HepG2 (cell line): ENCODE measurements at regions not wholly inside any gene's neighbourhood (a gene's known extent, or its start where the extent isn't known, plus 50 kb on each side); places are given as distances from the start of the nearest gene placed in this dataset.

Source experiments
- ATAC-seq: fragments of 200-7000 bp; cut with Tn5 transposase; 3 replicates; pipeline ENCODE4 v1.9.1; 2020; ENCODE audit warnings: mild to moderate bottlenecking, moderate library complexity
- BruUV-seq: library from RNA; stranded (reverse); fragments of 400-500 nt; replicated peaks from 2 replicates; lab custom pipeline; 2021; lab: Mats Ljungman, UMichigan
- CTCF ChIA-PET: fragments of 300-600 bp; formaldehyde crosslinking; extraction: SDS; loops from one replicate; lab custom pipeline; 2021; ENCODE audit warnings: low total read pairs, inconsistent platforms, low intra/inter-chr PET ratio; lab: Yijun Ruan, JAX
- POLR2A ChIA-PET: fragments of 350-600 bp; sonication (Branson Sonifier 250); formaldehyde crosslinking; loops from one replicate; lab custom pipeline; 2020; ENCODE audit warnings: antibody characterized with exemption, inconsistent platforms; lab: Yijun Ruan, JAX
- DNase-seq: peaks from one replicate; pipeline ENCODE4 v3.0.0-alpha.2; 2015; ENCODE audit warnings: low spot score
- FAIRE-seq: peaks from 3 replicates; lab custom pipeline; 2011; peaks lifted over from hg19 to GRCh38; lab: Jason Lieb, UNC
- H2AFZ ChIP-seq: one replicate; pipeline ENCODE4 v1.6.1; 2011; ENCODE audit warnings: low read length, inconsistent platforms
- H3K27ac ChIP-seq: fragments of 300-600 bp; 3 replicates; pipeline ENCODE4 v1.8.0; 2011; ENCODE audit warnings: mixed run types, mild to moderate bottlenecking, mixed read lengths, low read length, inconsistent platforms; ENCODE audit not compliant: insufficient read depth; ENCODE audit errors: extremely low read length
- H3K27me3 ChIP-seq, 2 experiments: fragments of 200-600 bp in 1 of 2; 2 replicates in 1 of 2; 3 replicates in 1 of 2; pipeline versions ENCODE4 v1.6.0 to v1.8.0; 2011; ENCODE audit warnings: low read length in 2 of 2, mild to moderate bottlenecking in 2 of 2, moderate library complexity in 2 of 2, inconsistent platforms in 1 of 2; ENCODE audit not compliant: insufficient read depth in 2 of 2, control insufficient read depth in 1 of 2
- H3K36me3 ChIP-seq, 2 experiments: fragments of 200-600 bp in 1 of 2; replicated peaks in 1 of 2; 2 replicates in 1 of 2; 3 replicates in 1 of 2; pipeline versions ENCODE4 v1.5.1 to v1.8.0; 2011; ENCODE audit warnings: low read length in 2 of 2, inconsistent platforms in 1 of 2; ENCODE audit not compliant: insufficient read depth in 2 of 2, control insufficient read depth in 1 of 2
- H3K4me1 ChIP-seq: 2 replicates; pipeline ENCODE4 v1.5.1; 2012; ENCODE audit warnings: low read length, inconsistent platforms; ENCODE audit not compliant: insufficient read depth
- H3K4me2 ChIP-seq: 2 replicates; pipeline ENCODE4 v1.6.0; 2011; ENCODE audit warnings: low read depth, low read length, inconsistent platforms
- H3K4me3 ChIP-seq, 3 experiments: fragments of 200-600 bp in 1 of 3; sonication (generic), shearing (Covaris generic) in 1 of 3; replicated peaks in 1 of 3; 2 replicates each; pipeline ENCODE4 v1.5.1; 2011 to 2016; ENCODE audit warnings: low read length in 3 of 3, inconsistent platforms in 2 of 3, low read depth in 2 of 3, mild to moderate bottlenecking in 2 of 3, control low read depth in 1 of 3, mixed read lengths in 1 of 3; ENCODE audit not compliant: insufficient read depth in 1 of 3
- H3K79me2 ChIP-seq: one replicate; pipeline ENCODE4 v1.6.1; 2011; ENCODE audit warnings: low read length, inconsistent platforms; ENCODE audit not compliant: insufficient read depth
- H3K9ac ChIP-seq: 2 replicates; pipeline ENCODE4 v1.6.0; 2011; ENCODE audit warnings: mild to moderate bottlenecking, low read depth, low read length, inconsistent platforms; ENCODE audit not compliant: insufficient read depth
- H3K9me3 ChIP-seq: 2 replicates; pipeline ENCODE4 v1.5.1; 2012; ENCODE audit warnings: mild to moderate bottlenecking, low read length
- H4K20me1 ChIP-seq: 2 replicates; pipeline ENCODE4 v1.6.0; 2011; ENCODE audit warnings: inconsistent platforms, mild to moderate bottlenecking, low read length, moderate library complexity; ENCODE audit not compliant: insufficient read depth
- CEBPG ChIP-seq: IDR thresholded peaks from 2 replicates; pipeline ENCODE4 v1.6.1; 2016
- HCFC1 ChIP-seq: fragments of 150-350 bp; IDR thresholded peaks from 2 replicates; pipeline ENCODE4 v1.6.1; 2014; ENCODE audit warnings: low read depth, low read length
- MAFK ChIP-seq, 2 experiments: IDR thresholded peaks in 1 of 2; conservative IDR thresholded peaks in 1 of 2; 2 replicates each; pipeline ENCODE4 v1.6.1; 2011; ENCODE audit warnings: improper control_type of control experiment in 2 of 2, low read length in 2 of 2
- MBNL3 ChIP-seq: fragments of 250-450 bp; sonication (Bioruptor Pico); conservative IDR thresholded peaks from 2 replicates; pipeline ENCODE4 v1.8.0; 2022; ENCODE audit warnings: mild to moderate bottlenecking, inconsistent platforms
- NBN ChIP-seq: fragments of 450-650 bp; conservative IDR thresholded peaks from 2 replicates; pipeline ENCODE4 v1.6.1; 2017
- NR2F2 ChIP-seq: IDR thresholded peaks from 2 replicates; pipeline ENCODE4 v1.6.1; 2012; ENCODE audit warnings: low read depth, inconsistent platforms, borderline replicate concordance
- RBFOX2 ChIP-seq: fragments of 200-400 bp; formaldehyde crosslinking; IDR thresholded peaks from 2 replicates; pipeline ENCODE4 v1.6.1; 2017; ENCODE audit warnings: low read depth, mild to moderate bottlenecking, low read length
- SP140L ChIP-seq: sonication (generic); formaldehyde crosslinking; IDR thresholded peaks from 2 replicates; pipeline ENCODE4 v1.4.0; 2020; ENCODE audit warnings: missing genetic modification reagents, borderline replicate concordance
- ZBTB21 ChIP-seq: sonication (generic); formaldehyde crosslinking; IDR thresholded peaks from 2 replicates; pipeline ENCODE4 v1.4.0; 2020; ENCODE audit warnings: missing genetic modification reagents
- ZFP1 ChIP-seq: IDR thresholded peaks from 2 replicates; pipeline ENCODE4 v1.6.1; 2016
- ZFYVE20 ChIP-seq: sonication (generic); formaldehyde crosslinking; IDR thresholded peaks from 2 replicates; pipeline ENCODE4 v1.8.0; 2023; ENCODE audit warnings: low read depth, mild to moderate bottlenecking, moderate library complexity, missing genetic modification reagents, borderline replicate concordance
- ZNF296 ChIP-seq: sonication (generic); formaldehyde crosslinking; conservative IDR thresholded peaks from 2 replicates; pipeline ENCODE4 v1.5.0; 2020; ENCODE audit warnings: mild to moderate bottlenecking, missing genetic modification reagents
- ZNF317 ChIP-seq: sonication (generic); formaldehyde crosslinking; IDR thresholded peaks from 2 replicates; pipeline ENCODE4 v1.5.0; 2020; ENCODE audit warnings: mild to moderate bottlenecking, missing genetic modification reagents
- ZSCAN9 ChIP-seq: IDR thresholded peaks from 2 replicates; pipeline ENCODE4 v1.6.1; 2016; ENCODE audit warnings: borderline replicate concordance
- WGBS: methylation state at CpG from one replicate; pipeline ENCODE4 v1.1.6; 2017; ENCODE audit warnings: low lambda C conversion rate; 5-methylcytosine and 5-hydroxymethylcytosine counted together
- in situ Hi-C: cut with HindIII; loops from 2 replicates; pipeline ENCODE4 v1.10.0; 2017; ENCODE audit warnings: low pct_unique_long_range_greater_than_20kb; ENCODE audit not compliant: extremely low pct_ligation_motif_present
- intact Hi-C: fragments of 100-400 bp; cut with micrococcal nuclease; formaldehyde crosslinking; loops from one replicate; pipeline ENCODE4 v1.10.0; 2022; ENCODE audit not compliant: unreplicated experiment
- TF ChIP-seq, protein P1 (sequence below), 2 experiments: sonication (generic) in 1 of 2; formaldehyde crosslinking in 1 of 2; IDR thresholded peaks; 2 replicates each; pipeline versions ENCODE4 v1.6.1 to v1.9.0; 2014 to 2022; ENCODE audit warnings: antibody characterized with exemption in 1 of 2, borderline replicate concordance in 1 of 2, inconsistent platforms in 1 of 2, low read depth in 1 of 2, missing genetic modification reagents in 1 of 2
- TF ChIP-seq, protein P2 (sequence below): sonication (generic); formaldehyde crosslinking; IDR thresholded peaks from 2 replicates; pipeline ENCODE4 v1.5.1; 2020; ENCODE audit warnings: missing genetic modification reagents, mild to moderate bottlenecking, borderline replicate concordance
- TF ChIP-seq, protein P3 (sequence below): sonication (generic); formaldehyde crosslinking; IDR thresholded peaks from 2 replicates; pipeline ENCODE4 v1.8.1; 2023; ENCODE audit warnings: mild to moderate bottlenecking, missing genetic modification reagents, borderline replicate concordance

DNA sequence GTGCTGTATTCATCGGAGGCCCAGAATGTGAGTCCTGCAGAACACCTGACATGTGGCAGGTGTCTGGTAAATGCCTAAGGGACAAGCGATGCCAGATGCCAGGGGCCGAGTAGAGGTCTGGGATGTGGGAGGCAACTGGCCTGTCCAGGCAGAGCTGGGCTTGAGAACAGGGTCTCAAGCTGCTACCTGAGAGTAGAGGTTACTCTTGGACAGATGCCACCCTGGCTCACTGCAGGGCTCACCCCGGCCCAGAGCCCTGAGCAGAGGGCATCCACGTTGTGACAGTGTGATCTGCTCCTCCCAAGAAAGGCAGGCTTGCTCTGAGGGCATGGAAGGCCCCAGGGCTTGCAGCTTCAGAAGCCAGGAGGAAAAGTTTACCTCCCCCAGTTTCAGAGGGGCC is 692.0 kb upstream of the ID2 start (continued):
- TF ChIP-seq ZSCAN9 (CRISPR knock-in tag) (no peak), NR2F2 (no peak), RBFOX2 (no peak), ZFYVE20 (CRISPR knock-in tag) (no peak), NBN (no peak), ZFP1 (no peak)

DNA sequence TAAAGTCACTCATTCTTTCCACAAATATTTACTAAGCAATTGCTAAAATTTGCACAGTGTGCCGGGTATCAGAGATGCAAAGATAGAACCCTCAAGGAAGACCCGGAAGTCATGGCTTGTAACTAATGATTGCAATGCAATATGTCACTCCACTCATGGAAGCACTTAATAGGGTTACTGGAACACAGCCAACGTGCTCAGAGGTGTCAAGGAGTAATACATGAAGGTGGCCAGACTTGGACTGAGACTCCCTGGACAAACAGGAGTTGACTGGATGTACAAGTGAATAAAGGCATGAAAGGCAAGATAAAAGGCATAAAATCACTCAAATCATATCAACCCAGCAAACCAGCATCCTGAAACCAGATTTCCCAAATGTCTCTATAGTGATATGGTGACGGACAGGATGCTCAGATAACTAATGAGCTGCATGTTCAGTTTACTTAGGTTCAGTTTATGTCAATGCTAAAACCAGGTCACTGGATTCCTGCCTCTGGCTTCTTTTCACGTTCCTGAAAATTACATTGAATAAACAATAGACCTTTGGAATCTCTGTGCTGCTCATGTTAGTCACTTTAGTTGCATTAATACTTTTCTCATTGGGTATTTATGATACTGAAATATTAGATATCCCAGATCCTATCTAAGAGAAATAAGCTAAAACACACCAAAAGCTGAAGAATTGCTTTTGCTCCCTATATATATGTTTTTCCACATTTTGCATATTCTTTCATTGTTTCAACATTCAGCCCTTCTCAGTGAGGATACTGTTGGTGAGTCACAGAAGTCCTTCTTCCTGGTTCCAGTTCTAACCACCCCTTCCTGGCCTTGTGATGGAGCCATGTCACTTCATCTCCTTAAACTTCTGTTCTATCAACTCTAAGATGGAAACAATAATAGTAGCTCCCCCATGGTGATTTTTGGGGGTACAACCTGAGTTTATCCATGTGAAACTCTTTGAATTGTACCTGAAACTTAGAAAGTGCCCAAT is 688.9 kb upstream of the ID2 start:
- no TSS peak for BruUV-seq
- H3K4me2 ChIP-seq: no peak overlapping the region
- H4K20me1 ChIP-seq: no peaks in the 10 kb centered on the region
- H3K9me3 ChIP-seq: no peaks in the 10 kb centered on the region
- ChIA-PET CTCF (no interaction called here), POLR2A (no interaction called here)
- intact Hi-C loops (no loop called here), in situ Hi-C loops (no loop called here)
- ATAC-seq: no peak
- H3K36me3 ChIP-seq: no peaks in the 10 kb centered on the region
- no peaks in the 10 kb centered on the region for H3K4me1 ChIP-seq
- no peak for DNase-seq
- no peak overlapping the region for H3K4me3 ChIP-seq
- no peak overlapping the region for H3K27ac ChIP-seq
- no peak overlapping the region for H2AFZ ChIP-seq
- no peak overlapping the region for H3K9ac ChIP-seq
- WGBS: 5% methylated on average over 5 of the region's 5 CpGs
- no peak for FAIRE-seq
- H3K27me3 ChIP-seq: 0 out of 5 replicates have a peak, but pooled peaks cover 0 to 4% of the 10 kb centered on the region in 2 experiments
- no peaks in the 10 kb centered on the region for H3K79me2 ChIP-seq
- TF ChIP-seq, protein P1, sequence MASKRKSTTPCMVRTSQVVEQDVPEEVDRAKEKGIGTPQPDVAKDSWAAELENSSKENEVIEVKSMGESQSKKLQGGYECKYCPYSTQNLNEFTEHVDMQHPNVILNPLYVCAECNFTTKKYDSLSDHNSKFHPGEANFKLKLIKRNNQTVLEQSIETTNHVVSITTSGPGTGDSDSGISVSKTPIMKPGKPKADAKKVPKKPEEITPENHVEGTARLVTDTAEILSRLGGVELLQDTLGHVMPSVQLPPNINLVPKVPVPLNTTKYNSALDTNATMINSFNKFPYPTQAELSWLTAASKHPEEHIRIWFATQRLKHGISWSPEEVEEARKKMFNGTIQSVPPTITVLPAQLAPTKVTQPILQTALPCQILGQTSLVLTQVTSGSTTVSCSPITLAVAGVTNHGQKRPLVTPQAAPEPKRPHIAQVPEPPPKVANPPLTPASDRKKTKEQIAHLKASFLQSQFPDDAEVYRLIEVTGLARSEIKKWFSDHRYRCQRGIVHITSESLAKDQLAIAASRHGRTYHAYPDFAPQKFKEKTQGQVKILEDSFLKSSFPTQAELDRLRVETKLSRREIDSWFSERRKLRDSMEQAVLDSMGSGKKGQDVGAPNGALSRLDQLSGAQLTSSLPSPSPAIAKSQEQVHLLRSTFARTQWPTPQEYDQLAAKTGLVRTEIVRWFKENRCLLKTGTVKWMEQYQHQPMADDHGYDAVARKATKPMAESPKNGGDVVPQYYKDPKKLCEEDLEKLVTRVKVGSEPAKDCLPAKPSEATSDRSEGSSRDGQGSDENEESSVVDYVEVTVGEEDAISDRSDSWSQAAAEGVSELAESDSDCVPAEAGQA (IDR thresholded peaks at IDR 0.05; ENCODE audit: low read depth): no peak
- TF ChIP-seq, protein P1 (CRISPR knock-in tag; IDR thresholded peaks at IDR 0.05; ENCODE audit: borderline replicate concordance): no peak
- TF ChIP-seq, protein P2, sequence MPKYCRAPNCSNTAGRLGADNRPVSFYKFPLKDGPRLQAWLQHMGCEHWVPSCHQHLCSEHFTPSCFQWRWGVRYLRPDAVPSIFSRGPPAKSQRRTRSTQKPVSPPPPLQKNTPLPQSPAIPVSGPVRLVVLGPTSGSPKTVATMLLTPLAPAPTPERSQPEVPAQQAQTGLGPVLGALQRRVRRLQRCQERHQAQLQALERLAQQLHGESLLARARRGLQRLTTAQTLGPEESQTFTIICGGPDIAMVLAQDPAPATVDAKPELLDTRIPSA (CRISPR knock-in tag): no peak
- TF ChIP-seq MAFK (conservative IDR thresholded peaks at IDR 0.05 in 1 of 2, IDR thresholded peaks at IDR 0.05 in 1 of 2; ENCODE audit: low read length in 2 of 2) (no peak), ZNF317 (CRISPR knock-in tag) (no peak), CEBPG (no peak), HCFC1 (no peak), MBNL3 (CRISPR knock-in tag) (no peak), ZNF296 (CRISPR knock-in tag) (no peak), ZBTB21 (no peak), SP140L (CRISPR knock-in tag) (no peak)
- TF ChIP-seq, protein P3, sequence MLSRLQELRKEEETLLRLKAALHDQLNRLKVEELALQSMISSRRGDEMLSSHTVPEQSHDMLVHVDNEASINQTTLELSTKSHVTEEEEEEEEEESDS (CRISPR knock-in tag): no peak
